ENCODE measurements at regions not wholly inside any gene's neighbourhood (a gene's known extent, or its start where the extent isn't known, plus 50 kb on each side); places are given as distances from the start of the nearest gene placed in this dataset.
"Not testable (repeated sequence)": the region's sequence is repeated elsewhere in the genome, so short reads cannot be mapped to it uniquely, and the experiment has no call there.

GRCh38 chr22:34829485-34829884 is 236.5 kb upstream of the ISX start:
- no peak overlapping the region for H3K27ac ChIP-seq
- no peak overlapping the region for H3K4me3 ChIP-seq
- no peaks in the 10 kb centered on the region for H3K36me3 ChIP-seq
- no peak for TF ChIP-seq EP300 (IDR thresholded peaks at IDR 0.05)
- no peak for TF ChIP-seq CTCF (IDR thresholded peaks at IDR 0.05)
- no peak for TF ChIP-seq POLR2A (IDR thresholded peaks at IDR 0.05)
- TF ChIP-seq POLR2AphosphoS5 (IDR thresholded peaks at IDR 0.05): no peak
- no peaks in the 10 kb centered on the region for H3K9me3 ChIP-seq
- no peaks in the 10 kb centered on the region for H3K4me1 ChIP-seq
- 80 to 98% methylated on average over 1 to 3 of the region's 3 CpGs for whole genome bisulfite sequencing, 2 donors
- H3K27me3 ChIP-seq: no peaks in the 10 kb centered on the region
- DNase-seq (no peak), ATAC-seq (ENCODE audit: low FRiP score in 2 of 2) (no peak)

GRCh38 chr22:34834059-34834458 is 231.9 kb upstream of the ISX start:
- ATAC-seq (ENCODE audit: low FRiP score in 2 of 2) (no peak), DNase-seq (no peak)
- Histone ChIP-seq H3K4me3 (no peak overlapping the region), H3K4me1 (no peaks in the 10 kb centered on the region), H3K27me3 (no peaks in the 10 kb centered on the region), H3K27ac (no peak overlapping the region), H3K9me3 (no peaks in the 10 kb centered on the region), H3K36me3 (no peaks in the 10 kb centered on the region)
- TF ChIP-seq POLR2AphosphoS5 (IDR thresholded peaks at IDR 0.05) (no peak), POLR2A (IDR thresholded peaks at IDR 0.05) (no peak), CTCF (IDR thresholded peaks at IDR 0.05) (no peak), EP300 (IDR thresholded peaks at IDR 0.05) (no peak)
- WGBS, 2 donors: 61 to 68% methylated on average over 4 of the region's 4 CpGs

- H3K4me1 ChIP-seq; H3K27me3 ChIP-seq; H3K9me3 ChIP-seq; ATAC-seq (ENCODE audit: low FRiP score in 2 of 2); H3K36me3 ChIP-seq; H3K4me3 ChIP-seq; H3K27ac ChIP-seq; DNase-seq: not testable (repeated sequence)
- 47 to 54% methylated on average over 3 of the region's 3 CpGs for WGBS, 2 donors
Observed at GRCh38 chr22:34834541-34834940, 231.4 kb upstream of the ISX start.

GRCh38 chr22:34841331-34841771 is 224.6 kb upstream of the ISX start:
- 36 to 42% methylated on average over 3 of the region's 3 CpGs for WGBS, 2 donors
- Histone ChIP-seq H3K27me3 (no peaks in the 10 kb centered on the region), H3K9me3 (no peaks in the 10 kb centered on the region), H3K4me1 (no peaks in the 10 kb centered on the region), H3K27ac (no peak overlapping the region), H3K36me3 (no peaks in the 10 kb centered on the region), H3K4me3 (no peak overlapping the region)
- TF ChIP-seq CTCF (IDR thresholded peaks at IDR 0.05): no peak
- TF ChIP-seq EP300 (IDR thresholded peaks at IDR 0.05): no peak
- TF ChIP-seq POLR2AphosphoS5 (IDR thresholded peaks at IDR 0.05): no peak
- no peak for TF ChIP-seq POLR2A (IDR thresholded peaks at IDR 0.05)
- DNase-seq (no peak), ATAC-seq (ENCODE audit: low FRiP score in 2 of 2) (no peak)

- Histone ChIP-seq H3K27me3 (no peaks in the 10 kb centered on the region), H3K4me3 (no peak overlapping the region), H3K27ac (no peak overlapping the region), H3K36me3 (no peaks in the 10 kb centered on the region), H3K4me1 (no peaks in the 10 kb centered on the region), H3K9me3 (no peaks in the 10 kb centered on the region)
- TF ChIP-seq POLR2A (IDR thresholded peaks at IDR 0.05): no peak
- TF ChIP-seq POLR2AphosphoS5 (IDR thresholded peaks at IDR 0.05): no peak
- TF ChIP-seq EP300 (IDR thresholded peaks at IDR 0.05): no peak
- no peak for TF ChIP-seq CTCF (IDR thresholded peaks at IDR 0.05)
- no peak for ATAC-seq (ENCODE audit: low FRiP score in 2 of 2)
- 60 to 70% methylated on average over 4 of the region's 4 CpGs for WGBS, 2 donors
- no peak for DNase-seq
Observed at GRCh38 chr22:34841911-34842310, 224.0 kb upstream of the ISX start.

Data from upper lobe of left lung (tissue), 6 donors.